ENCODE measurements at regions not wholly inside any gene's neighbourhood (a gene's known extent, or its start where the extent isn't known, plus 50 kb on each side); places are given as distances from the start of the nearest gene placed in this dataset.

DNA sequence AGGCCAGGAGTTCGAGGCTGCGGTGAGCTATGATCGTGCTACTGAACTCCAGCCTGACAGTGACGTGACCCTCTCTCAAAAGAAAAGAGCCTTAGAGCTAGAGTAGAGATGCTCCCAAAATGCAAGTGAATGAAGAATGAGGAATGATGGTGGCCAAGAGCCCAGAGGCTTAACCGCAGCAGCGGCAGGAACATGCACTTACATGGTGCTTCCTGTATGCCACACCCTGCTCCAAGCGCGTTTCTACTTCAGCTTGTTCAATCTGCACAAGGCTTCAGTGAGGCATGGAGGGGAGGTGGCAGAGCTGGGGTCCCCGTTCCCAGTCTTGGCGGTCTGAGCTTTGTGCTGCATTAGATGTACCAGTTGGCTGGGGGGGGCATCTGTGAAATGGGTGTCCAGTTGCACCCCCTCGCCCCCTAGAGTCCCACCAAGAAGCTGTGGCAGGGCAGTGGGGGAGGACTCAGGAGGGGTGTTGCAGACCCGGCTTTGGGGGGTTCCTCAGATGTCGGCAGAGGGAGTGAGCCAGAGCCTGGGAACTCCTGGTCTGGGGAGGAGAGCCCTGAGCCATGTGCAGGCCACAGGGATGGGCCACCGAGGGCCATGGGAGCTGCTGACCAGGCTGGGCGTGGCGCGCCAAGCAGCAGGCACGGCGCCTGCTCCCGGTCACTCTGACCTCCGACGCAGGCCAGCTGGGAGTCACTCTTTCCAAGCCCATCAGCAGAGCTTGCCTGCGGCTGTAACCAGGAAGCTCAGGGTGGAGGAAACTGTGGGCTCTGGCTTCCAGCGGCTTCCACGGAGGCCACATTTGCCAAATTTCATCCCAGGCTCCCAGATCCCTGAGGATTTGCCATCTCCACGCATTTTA lies 260.1 kb downstream of the PARN start:
- DNase-seq: no peak
- intact Hi-C loops (cut with DNase I): no loop called here
- no peak overlapping the region for H3K4me3 ChIP-seq (ENCODE audit: low read length in 3 of 3)
- no peak overlapping the region for H3K9ac ChIP-seq (ENCODE audit: low read length in 3 of 3)
- H3K4me1 ChIP-seq (ENCODE audit: control insufficient read depth in 2 of 3, insufficient read depth in 2 of 3, low read depth in 1 of 3, low read length in 3 of 3): no peaks in the 10 kb centered on the region
- TF ChIP-seq, protein P1, sequence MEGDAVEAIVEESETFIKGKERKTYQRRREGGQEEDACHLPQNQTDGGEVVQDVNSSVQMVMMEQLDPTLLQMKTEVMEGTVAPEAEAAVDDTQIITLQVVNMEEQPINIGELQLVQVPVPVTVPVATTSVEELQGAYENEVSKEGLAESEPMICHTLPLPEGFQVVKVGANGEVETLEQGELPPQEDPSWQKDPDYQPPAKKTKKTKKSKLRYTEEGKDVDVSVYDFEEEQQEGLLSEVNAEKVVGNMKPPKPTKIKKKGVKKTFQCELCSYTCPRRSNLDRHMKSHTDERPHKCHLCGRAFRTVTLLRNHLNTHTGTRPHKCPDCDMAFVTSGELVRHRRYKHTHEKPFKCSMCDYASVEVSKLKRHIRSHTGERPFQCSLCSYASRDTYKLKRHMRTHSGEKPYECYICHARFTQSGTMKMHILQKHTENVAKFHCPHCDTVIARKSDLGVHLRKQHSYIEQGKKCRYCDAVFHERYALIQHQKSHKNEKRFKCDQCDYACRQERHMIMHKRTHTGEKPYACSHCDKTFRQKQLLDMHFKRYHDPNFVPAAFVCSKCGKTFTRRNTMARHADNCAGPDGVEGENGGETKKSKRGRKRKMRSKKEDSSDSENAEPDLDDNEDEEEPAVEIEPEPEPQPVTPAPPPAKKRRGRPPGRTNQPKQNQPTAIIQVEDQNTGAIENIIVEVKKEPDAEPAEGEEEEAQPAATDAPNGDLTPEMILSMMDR (IDR thresholded peaks at IDR 0.05; ENCODE audit: borderline replicate concordance, extremely low read depth, insufficient read depth): no peak
- FAIRE-seq: no peak
- no peaks in the 10 kb centered on the region for H3K9me3 ChIP-seq (ENCODE audit: control insufficient read depth in 2 of 3, insufficient read depth in 1 of 3, low read length in 3 of 3)
- no peaks in the 10 kb centered on the region for H3K36me3 ChIP-seq (ENCODE audit: control insufficient read depth in 2 of 3, insufficient read depth in 3 of 3, low read length in 3 of 3)
- no peak overlapping the region for H3K27ac ChIP-seq (ENCODE audit: low read depth in 2 of 2, low read length in 2 of 2)
- H3K27me3 ChIP-seq (ENCODE audit: control insufficient read depth, insufficient read depth, low read length): no peaks in the 10 kb centered on the region

DNA sequence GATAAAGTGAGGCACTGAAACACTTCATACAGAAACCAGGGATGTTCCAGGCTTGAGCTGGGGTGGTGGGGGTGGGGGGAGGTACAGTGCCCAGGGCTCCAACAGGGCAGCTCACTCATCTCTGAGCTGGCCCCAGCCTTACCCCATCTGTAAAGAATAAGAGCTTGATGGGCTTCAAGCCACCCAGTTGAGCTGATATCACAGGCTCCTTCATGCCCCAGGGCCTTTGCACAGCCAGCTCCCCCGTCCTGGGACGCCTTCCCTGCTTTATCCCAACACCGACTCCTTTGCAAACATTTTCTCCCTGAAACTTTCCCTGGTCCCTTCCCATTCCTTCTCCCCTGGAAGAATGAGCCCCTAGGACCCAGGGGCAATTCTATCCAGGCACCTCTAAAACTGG lies 261.7 kb downstream of the PARN start:
- Histone ChIP-seq H3K27ac (ENCODE audit: low read depth in 2 of 2, low read length in 2 of 2) (no peak overlapping the region), H3K9ac (ENCODE audit: low read length in 3 of 3) (no peak overlapping the region), H3K27me3 (ENCODE audit: control insufficient read depth, insufficient read depth, low read length) (no peaks in the 10 kb centered on the region), H3K4me3 (ENCODE audit: low read length in 3 of 3) (no peak overlapping the region), H3K36me3 (ENCODE audit: control insufficient read depth in 2 of 3, insufficient read depth in 3 of 3, low read length in 3 of 3) (no peaks in the 10 kb centered on the region), H3K9me3 (ENCODE audit: control insufficient read depth in 2 of 3, insufficient read depth in 1 of 3, low read length in 3 of 3) (no peaks in the 10 kb centered on the region), H3K4me1 (ENCODE audit: control insufficient read depth in 2 of 3, insufficient read depth in 2 of 3, low read depth in 1 of 3, low read length in 3 of 3) (peaks cover 0 to 5% (median 0%) of the 10 kb centered on the region in 3 donors)
- intact Hi-C loops (cut with DNase I): no loop called here
- TF ChIP-seq, protein P1 (IDR thresholded peaks at IDR 0.05; ENCODE audit: borderline replicate concordance, extremely low read depth, insufficient read depth): no peak
- DNase-seq (no peak), FAIRE-seq (no peak)

DNA sequence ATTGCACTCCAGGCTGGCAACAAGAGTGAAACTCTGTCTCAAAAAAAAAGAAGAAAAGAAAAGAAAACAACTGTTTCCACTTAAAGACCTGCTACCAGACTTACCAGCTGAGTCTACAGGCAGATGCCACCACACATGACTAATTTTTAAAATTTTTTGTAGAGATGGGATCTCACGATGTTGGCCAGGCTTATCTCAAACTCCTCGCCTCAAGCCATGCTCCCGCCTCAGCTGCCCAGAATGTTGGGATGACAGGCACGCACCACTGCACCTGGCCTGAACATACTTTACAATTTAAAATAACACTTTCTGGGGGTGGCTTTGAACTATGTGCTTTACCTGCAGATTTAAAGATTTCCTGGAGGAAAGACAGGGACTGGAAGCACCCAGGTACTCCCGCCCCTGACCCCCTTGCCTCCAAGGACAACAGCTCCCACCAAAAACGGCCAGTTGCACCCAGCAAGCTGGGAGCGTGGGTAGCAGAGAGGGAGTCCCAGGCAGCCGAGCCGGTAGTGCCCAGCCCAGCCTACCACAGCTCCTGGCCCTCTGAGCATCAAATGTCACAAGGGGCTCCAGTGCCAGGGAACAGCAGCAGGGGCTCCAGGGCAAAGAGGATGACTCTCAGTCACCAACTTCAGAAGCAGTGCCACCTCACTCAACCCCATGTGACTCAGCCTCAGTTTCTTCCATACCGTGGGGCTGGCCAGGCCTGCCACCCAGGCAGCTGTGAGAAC lies 262.9 kb downstream of the PARN start:
- intact Hi-C loops (cut with DNase I): no loop called here
- TF ChIP-seq, protein P1 (IDR thresholded peaks at IDR 0.05; ENCODE audit: borderline replicate concordance, extremely low read depth, insufficient read depth): no peak
- Histone ChIP-seq H3K36me3 (ENCODE audit: control insufficient read depth in 2 of 3, insufficient read depth in 3 of 3, low read length in 3 of 3) (no peaks in the 10 kb centered on the region), H3K9ac (ENCODE audit: low read length in 3 of 3) (no peak overlapping the region), H3K4me3 (ENCODE audit: low read length in 3 of 3) (no peak overlapping the region), H3K9me3 (ENCODE audit: control insufficient read depth in 2 of 3, insufficient read depth in 1 of 3, low read length in 3 of 3) (no peaks in the 10 kb centered on the region), H3K27me3 (ENCODE audit: control insufficient read depth, insufficient read depth, low read length) (no peaks in the 10 kb centered on the region), H3K27ac (ENCODE audit: low read depth in 2 of 2, low read length in 2 of 2) (no peak overlapping the region), H3K4me1 (ENCODE audit: control insufficient read depth in 2 of 3, insufficient read depth in 2 of 3, low read depth in 1 of 3, low read length in 3 of 3) (peaks cover 0 to 5% (median 0%) of the 10 kb centered on the region in 3 donors)
- DNase-seq (no peak), FAIRE-seq (no peak)
